Mesenchymal stem cell (in vitro differentiated cells and primary cell): ENCODE measurements at regions not wholly inside any gene's neighbourhood (a gene's known extent, or its start where the extent isn't known, plus 50 kb on each side); places are given as distances from the start of the nearest gene placed in this dataset.

Experiments used
- DNase-seq: peaks from one replicate; pipeline ENCODE4 v3.0.0-alpha.2; 2013
- H2AFZ ChIP-seq: one replicate; pipeline ENCODE4 v1.6.1; 2013; ENCODE audit warnings: low read depth, mild to moderate bottlenecking, control low read depth, inconsistent platforms, low read length, moderate library complexity
- H2AK5ac ChIP-seq: 2 replicates; pipeline ENCODE4 v1.6.1; 2013; ENCODE audit warnings: low read length, moderate library complexity, mild to moderate bottlenecking, inconsistent platforms; ENCODE audit not compliant: severe bottlenecking
- H2BK120ac ChIP-seq: one replicate; pipeline ENCODE4 v1.6.1; 2013; ENCODE audit warnings: low read depth, mild to moderate bottlenecking, inconsistent platforms, low read length, moderate library complexity
- H2BK12ac ChIP-seq, 2 experiments: one replicate each; pipeline ENCODE4 v1.6.1; 2013; ENCODE audit warnings: inconsistent platforms in 2 of 2, low read length in 2 of 2, mild to moderate bottlenecking in 2 of 2, moderate library complexity in 2 of 2, control low read depth in 1 of 2
- H2BK15ac ChIP-seq: one replicate; pipeline ENCODE4 v1.6.1; 2013; ENCODE audit warnings: mild to moderate bottlenecking, low read depth, inconsistent platforms; ENCODE audit not compliant: poor library complexity, severe bottlenecking
- H2BK5ac ChIP-seq: 2 replicates; pipeline ENCODE4 v1.6.1; 2013; ENCODE audit warnings: low read depth, mild to moderate bottlenecking, low read length, control low read depth, inconsistent platforms; ENCODE audit not compliant: poor library complexity, severe bottlenecking
- H3K14ac ChIP-seq, 2 experiments: one replicate each; pipeline ENCODE4 v1.6.1; 2013; ENCODE audit warnings: inconsistent platforms in 2 of 2, low read length in 2 of 2, control low read depth in 1 of 2, mild to moderate bottlenecking in 1 of 2, moderate library complexity in 1 of 2
- H3K18ac ChIP-seq, 2 experiments: one replicate each; pipeline ENCODE4 v1.6.1; 2013; ENCODE audit warnings: inconsistent platforms in 2 of 2, low read length in 2 of 2, control low read depth in 1 of 2, low read depth in 1 of 2, mild to moderate bottlenecking in 1 of 2
- H3K23ac ChIP-seq, 2 experiments: one replicate each; pipeline ENCODE4 v1.6.1; 2013; ENCODE audit warnings: inconsistent platforms in 2 of 2, low read length in 2 of 2, mild to moderate bottlenecking in 2 of 2, moderate library complexity in 2 of 2, control low read depth in 1 of 2
- H3K27ac ChIP-seq: 2 replicates; pipeline ENCODE4 v1.5.1; 2013; ENCODE audit warnings: mild to moderate bottlenecking, moderate library complexity, low read length, control low read depth, inconsistent platforms; ENCODE audit not compliant: poor library complexity, severe bottlenecking
- H3K27me3 ChIP-seq, 2 experiments: 2 replicates each; pipeline versions ENCODE4 v1.6.1 to v1.7.0; 2013; ENCODE audit warnings: low read length in 2 of 2, mild to moderate bottlenecking in 2 of 2, moderate library complexity in 2 of 2, control low read depth in 1 of 2, inconsistent platforms in 1 of 2; ENCODE audit not compliant: control insufficient read depth in 1 of 2, insufficient read depth in 1 of 2
- H3K36me3 ChIP-seq, 2 experiments: 2 replicates each; pipeline versions ENCODE4 v1.6.1 to v1.7.0; 2013; ENCODE audit warnings: low read length in 2 of 2, control low read depth in 1 of 2, inconsistent platforms in 1 of 2, low read depth in 1 of 2, mild to moderate bottlenecking in 1 of 2; ENCODE audit not compliant: insufficient read depth in 2 of 2, control insufficient read depth in 1 of 2
- H3K4ac ChIP-seq, 2 experiments: one replicate each; pipeline ENCODE4 v1.6.1; 2013; ENCODE audit warnings: inconsistent platforms in 2 of 2, low read length in 2 of 2, mild to moderate bottlenecking in 2 of 2, moderate library complexity in 2 of 2, control low read depth in 1 of 2, low read depth in 1 of 2
- H3K4me1 ChIP-seq: 2 replicates; pipeline ENCODE4 v1.6.1; 2013; ENCODE audit warnings: low read depth, low read length, control low read depth; ENCODE audit not compliant: control insufficient read depth, insufficient read depth
- H3K4me2 ChIP-seq: 2 replicates; pipeline ENCODE4 v1.6.1; 2013; ENCODE audit warnings: low read length, mild to moderate bottlenecking, inconsistent platforms; ENCODE audit not compliant: poor library complexity, severe bottlenecking
- H3K4me3 ChIP-seq, 2 experiments: 2 replicates each; pipeline versions ENCODE4 v1.5.1 to v1.7.0; 2013; ENCODE audit warnings: low read length in 2 of 2, mild to moderate bottlenecking in 2 of 2, control low read depth in 1 of 2, low read depth in 1 of 2; ENCODE audit not compliant: insufficient read depth in 1 of 2
- H3K79me1 ChIP-seq: replicated peaks from 2 replicates; pipeline ENCODE4 v1.6.1; 2013; ENCODE audit warnings: mild to moderate bottlenecking, control low read depth, low read length, inconsistent platforms; ENCODE audit not compliant: poor library complexity, severe bottlenecking
- H3K9ac ChIP-seq: 2 replicates; pipeline ENCODE4 v1.7.0; 2013; ENCODE audit warnings: mild to moderate bottlenecking, low read length, moderate library complexity
- H3K9me3 ChIP-seq: 2 replicates; pipeline ENCODE4 v1.7.0; 2013; ENCODE audit warnings: mild to moderate bottlenecking, low read length; ENCODE audit not compliant: control insufficient read depth
- H4K8ac ChIP-seq: one replicate; pipeline ENCODE4 v1.6.1; 2013; ENCODE audit warnings: inconsistent platforms, mild to moderate bottlenecking, low read length, moderate library complexity
- H4K91ac ChIP-seq: one replicate; pipeline ENCODE4 v1.6.1; 2013; ENCODE audit warnings: mild to moderate bottlenecking, low read length, inconsistent platforms
- WGBS: methylation state at CpG from one replicate; pipeline ENCODE4 v1.1.7; 2013; ENCODE audit warnings: mixed read lengths; 5-methylcytosine and 5-hydroxymethylcytosine counted together

GRCh38 chr20:60785785-60786184 lies 466.3 kb upstream of the CDH4 start:
- H2BK120ac ChIP-seq, result no peak overlapping the region
- no peak overlapping the region for H2BK5ac ChIP-seq
- no peak overlapping the region for H3K27ac ChIP-seq
- no peak overlapping the region for H2AK5ac ChIP-seq
- no peak overlapping the region for H2BK15ac ChIP-seq
- DNase-seq, result no peak
- H4K91ac ChIP-seq, result no peak overlapping the region
- no peak overlapping the region for H3K4me3 ChIP-seq
- H3K18ac ChIP-seq, result no peak overlapping the region
- H3K23ac ChIP-seq, result no peak overlapping the region
- no peaks in the 10 kb centered on the region for H3K4me1 ChIP-seq
- H2BK12ac ChIP-seq, result no peak overlapping the region
- H3K79me1 ChIP-seq, result no peaks in the 10 kb centered on the region
- H3K14ac ChIP-seq, result no peak overlapping the region
- H3K36me3 ChIP-seq, result no peaks in the 10 kb centered on the region
- WGBS, result 52% methylated on average over 7 of the region's 7 CpGs
- peaks cover 0 to 1% of the 10 kb centered on the region in 2 experiments for H3K27me3 ChIP-seq
- no peak overlapping the region for H3K9ac ChIP-seq
- no peak overlapping the region for H4K8ac ChIP-seq
- H3K4ac ChIP-seq, result no peak overlapping the region
- no peak overlapping the region for H2AFZ ChIP-seq
- no peak overlapping the region for H3K4me2 ChIP-seq
- H3K9me3 ChIP-seq, result no peaks in the 10 kb centered on the region

DNA sequence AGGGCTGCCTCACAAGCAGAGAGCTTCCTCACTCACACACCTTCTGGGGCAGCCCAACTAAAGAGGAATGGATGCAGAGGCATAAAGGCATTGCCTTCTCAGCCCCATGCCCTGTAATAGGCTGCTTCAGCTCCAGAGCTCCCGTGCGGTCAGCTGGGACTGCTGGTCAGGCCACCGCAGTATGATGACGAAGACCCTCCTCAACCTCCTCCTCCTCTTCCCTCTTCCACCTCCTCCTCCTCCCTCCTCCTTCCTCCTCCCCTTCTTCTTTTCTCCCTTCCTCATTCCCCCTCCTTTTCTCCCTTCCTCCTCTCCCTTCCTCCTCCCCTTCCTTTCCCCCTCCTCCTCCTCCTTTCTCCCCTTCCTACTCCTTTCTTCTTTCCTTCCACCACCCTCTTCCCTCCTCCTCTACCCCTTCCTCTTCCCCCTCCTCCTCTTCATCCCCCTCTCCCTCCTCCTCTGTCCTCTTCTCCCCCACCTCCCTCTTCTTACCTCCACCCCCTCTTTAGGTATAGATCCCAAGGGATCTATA lies 465.3 kb upstream of the CDH4 start:
- no peak overlapping the region for H3K4me2 ChIP-seq
- H2BK12ac ChIP-seq, result no peak overlapping the region
- no peak overlapping the region for H4K8ac ChIP-seq
- no peak overlapping the region for H2BK120ac ChIP-seq
- no peak overlapping the region for H2BK5ac ChIP-seq
- H3K18ac ChIP-seq, result no peak overlapping the region
- H3K4ac ChIP-seq, result no peak overlapping the region
- no peaks in the 10 kb centered on the region for H3K9me3 ChIP-seq
- no peak overlapping the region for H3K14ac ChIP-seq
- no peaks in the 10 kb centered on the region for H3K79me1 ChIP-seq
- no peak overlapping the region for H2BK15ac ChIP-seq
- no peak overlapping the region for H2AK5ac ChIP-seq
- WGBS, result 83% methylated on average over 4 of the region's 4 CpGs
- H2AFZ ChIP-seq, result no peak overlapping the region
- no peak for DNase-seq
- H3K27ac ChIP-seq, result no peak overlapping the region
- no peak overlapping the region for H3K23ac ChIP-seq
- no peaks in the 10 kb centered on the region for H3K4me1 ChIP-seq
- H3K36me3 ChIP-seq, result no peaks in the 10 kb centered on the region
- no peak overlapping the region for H3K9ac ChIP-seq
- H4K91ac ChIP-seq, result no peak overlapping the region
- H3K27me3 ChIP-seq, result peaks cover 0 to 7% of the 10 kb centered on the region in 2 experiments
- no peak overlapping the region for H3K4me3 ChIP-seq

GRCh38 chr20:60787276-60787675 lies 464.8 kb upstream of the CDH4 start:
- Histone ChIP-seq H3K36me3 (no peaks in the 10 kb centered on the region), H2AFZ (no peak overlapping the region), H3K14ac (no peak overlapping the region), H2BK5ac (no peak overlapping the region), H3K23ac (no peak overlapping the region), H3K27ac (no peak overlapping the region), H3K27me3 (peaks cover 0 to 9% of the 10 kb centered on the region in 2 experiments), H2BK15ac (no peak overlapping the region), H4K8ac (no peak overlapping the region), H3K9ac (no peak overlapping the region), H2BK12ac (no peak overlapping the region), H3K4me2 (no peak overlapping the region), H3K4me1 (no peaks in the 10 kb centered on the region), H2BK120ac (no peak overlapping the region), H3K4ac (no peak overlapping the region), H3K9me3 (no peaks in the 10 kb centered on the region), H4K91ac (no peak overlapping the region), H3K79me1 (no peaks in the 10 kb centered on the region), H2AK5ac (no peak overlapping the region), H3K4me3 (no peak overlapping the region), H3K18ac (no peak overlapping the region)
- WGBS, result 42% methylated on average over 4 of the region's 4 CpGs
- no peak for DNase-seq

DNA sequence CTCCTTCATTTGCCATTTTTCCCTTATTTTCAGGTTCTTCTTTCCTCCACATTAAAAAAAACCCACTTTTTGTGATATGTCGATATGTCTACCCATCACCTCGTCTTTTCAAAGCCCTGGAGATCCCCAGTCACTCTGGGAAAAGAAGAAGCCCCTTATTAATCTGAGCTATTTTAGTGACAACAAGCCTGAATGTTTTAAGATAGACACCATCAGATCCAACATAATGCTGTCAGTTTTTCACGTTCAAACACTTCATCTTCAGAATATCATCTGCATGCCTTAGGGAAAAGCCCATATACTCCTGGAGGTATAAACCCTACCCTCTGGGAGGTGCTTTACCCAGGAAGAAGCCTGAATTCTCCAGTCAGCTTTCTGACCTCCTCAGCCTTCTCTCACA lies 464.0 kb upstream of the CDH4 start:
- no peak overlapping the region for H2BK12ac ChIP-seq
- H3K18ac ChIP-seq, result no peak overlapping the region
- H3K27ac ChIP-seq, result no peak overlapping the region
- H3K14ac ChIP-seq, result no peak overlapping the region
- H2BK120ac ChIP-seq, result no peak overlapping the region
- no peaks in the 10 kb centered on the region for H3K79me1 ChIP-seq
- H3K4me1 ChIP-seq, result no peaks in the 10 kb centered on the region
- no peak overlapping the region for H3K23ac ChIP-seq
- no peak for DNase-seq
- H3K4me2 ChIP-seq, result no peak overlapping the region
- H3K9ac ChIP-seq, result no peak overlapping the region
- H2AK5ac ChIP-seq, result no peak overlapping the region
- WGBS, result 71% methylated on average over 3 of the region's 3 CpGs
- H4K8ac ChIP-seq, result no peak overlapping the region
- H2AFZ ChIP-seq, result no peak overlapping the region
- no peak overlapping the region for H2BK5ac ChIP-seq
- H3K4ac ChIP-seq, result no peak overlapping the region
- no peak overlapping the region for H4K91ac ChIP-seq
- peaks cover 0 to 13% of the 10 kb centered on the region in 2 experiments for H3K27me3 ChIP-seq
- no peaks in the 10 kb centered on the region for H3K36me3 ChIP-seq
- H3K4me3 ChIP-seq, result no peak overlapping the region
- no peaks in the 10 kb centered on the region for H3K9me3 ChIP-seq
- no peak overlapping the region for H2BK15ac ChIP-seq
